CD4-positive, alpha-beta T cell treated with Interleukin-17A for 1 hour (primary cell): ENCODE measurements at regions not wholly inside any gene's neighbourhood (a gene's known extent, or its start where the extent isn't known, plus 50 kb on each side); places are given as distances from the start of the nearest gene placed in this dataset.
"Not testable (repeated sequence)": the region's sequence is repeated elsewhere in the genome, so short reads cannot be mapped to it uniquely, and the experiment has no call there.

ENCODE experiments used
- DNase-seq: peaks from one replicate; pipeline ENCODE4 v3.0.0-alpha.2; 2020

DNA sequence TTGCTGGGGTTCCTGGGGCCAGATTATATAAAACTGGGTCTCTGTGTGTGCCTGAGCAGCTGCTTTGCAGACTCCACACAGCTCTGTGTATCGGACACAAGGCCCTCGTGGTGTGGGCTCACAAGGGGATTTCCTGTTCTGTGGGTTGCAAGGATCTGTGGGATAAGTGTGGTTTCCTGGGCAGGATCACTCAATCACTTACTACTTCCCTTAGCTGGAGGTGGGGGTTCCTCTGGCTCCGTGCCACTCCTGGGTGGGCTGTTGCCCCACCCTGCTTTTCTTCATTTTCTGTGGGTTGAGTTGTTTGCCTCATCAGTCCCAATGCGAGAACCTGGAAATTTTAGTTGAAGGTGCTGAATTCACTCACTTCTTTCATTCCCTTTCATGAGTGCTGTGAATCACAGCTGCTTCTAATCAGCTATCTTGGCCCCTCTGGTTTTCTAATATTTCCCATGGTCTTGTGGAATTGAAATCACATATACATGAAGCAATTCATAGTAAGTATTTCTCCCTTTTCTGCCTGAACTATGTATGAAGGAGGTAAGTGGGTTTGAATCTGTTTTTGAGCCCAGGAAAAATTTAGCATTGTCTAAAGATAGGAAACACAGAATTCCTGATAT is 196.3 kb downstream of the DCDC2C start:
- no peak for DNase-seq

GRCh38 chr2:3902131-3902530 is 198.8 kb downstream of the DCDC2C start:
- no peak for DNase-seq

GRCh38 chr2:3904061-3904460 is 200.7 kb downstream of the DCDC2C start:
- DNase-seq, result no peak

- DNase-seq, result not testable (repeated sequence)
Measured at GRCh38 chr2:3908498-3908897, 205.1 kb downstream of the DCDC2C start.

- no peak for DNase-seq
Measured at GRCh38 chr2:3911882-3912455, 208.6 kb downstream of the DCDC2C start.

DNA sequence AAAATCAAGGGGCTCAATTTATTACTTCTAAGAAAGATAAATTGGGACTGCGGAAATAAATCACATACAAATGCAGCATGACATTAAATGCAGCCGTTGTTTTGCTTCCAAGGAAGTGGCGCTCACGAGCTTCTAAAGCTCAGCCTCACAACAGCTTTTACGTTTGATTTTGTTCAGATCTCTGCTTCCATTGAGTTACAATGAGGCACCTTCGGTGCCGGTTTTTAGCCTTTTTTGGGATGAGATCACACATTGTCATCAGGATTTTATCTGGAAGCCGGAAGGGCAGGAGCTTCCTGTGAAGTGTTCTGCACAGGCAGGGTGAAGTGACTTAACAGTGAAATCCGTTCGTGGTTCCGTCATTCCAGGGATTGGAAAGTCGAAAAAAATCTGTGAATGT is 209.8 kb downstream of the DCDC2C start:
- no peak for DNase-seq

DNA sequence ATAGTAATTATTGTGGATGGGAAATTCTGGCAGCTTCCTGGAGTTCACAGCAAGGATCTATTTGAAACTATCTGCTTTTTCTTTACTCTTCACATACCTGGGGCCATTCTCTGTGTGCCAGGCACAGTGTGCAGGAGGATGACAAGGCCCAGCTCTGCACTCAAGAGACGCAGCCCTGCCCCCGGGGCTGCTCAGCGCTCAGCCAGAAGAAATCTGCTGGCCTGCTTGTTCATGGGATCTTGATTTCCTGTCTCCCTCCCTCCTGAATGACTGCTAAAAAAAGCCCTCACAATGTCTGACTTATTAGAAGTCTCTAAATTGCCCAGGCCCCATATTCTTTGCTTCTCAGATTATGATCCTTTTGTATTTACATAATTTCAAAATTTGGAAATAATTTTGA is 210.9 kb downstream of the DCDC2C start:
- DNase-seq, result no peak

DNA sequence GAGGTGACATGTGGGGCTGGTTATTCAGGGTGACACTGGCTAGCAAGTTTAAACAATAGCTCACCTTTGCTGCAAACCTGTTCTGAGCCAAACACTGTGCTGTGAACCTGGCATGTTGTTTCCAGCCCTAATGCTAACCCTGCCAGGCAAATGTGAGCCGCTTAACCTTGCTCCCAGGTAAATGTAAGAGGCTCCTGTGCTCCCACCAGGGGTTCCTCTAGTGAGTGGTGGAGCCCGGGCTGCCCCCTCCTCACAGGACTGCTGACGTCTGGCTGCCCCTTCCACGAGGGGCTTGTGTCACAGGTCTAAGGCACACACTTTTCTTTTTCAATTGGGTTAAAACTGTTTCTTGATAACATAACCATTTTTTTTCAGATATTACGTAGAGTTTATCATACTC is 223.7 kb downstream of the DCDC2C start:
- DNase-seq, result no peak

DNA sequence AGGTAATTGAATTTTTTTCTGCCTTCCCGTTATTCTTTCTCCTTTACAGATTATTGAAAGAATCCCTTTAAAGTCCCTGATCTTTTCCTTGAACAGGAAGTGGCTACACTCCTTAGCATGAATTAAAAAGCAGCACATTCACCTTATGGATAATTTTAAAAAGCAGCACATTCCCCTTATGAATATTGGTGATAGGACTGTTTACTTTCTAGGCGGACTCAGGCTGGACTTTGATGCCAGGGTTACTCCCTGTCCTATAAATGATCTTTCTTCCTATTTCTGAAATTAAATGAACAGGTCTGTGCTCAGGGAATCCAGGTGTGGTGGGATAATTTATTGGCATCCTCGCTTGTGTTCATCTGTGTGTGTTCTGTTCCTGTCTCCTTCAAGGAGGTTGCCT is 226.0 kb downstream of the DCDC2C start:
- DNase-seq, result no peak

DNA sequence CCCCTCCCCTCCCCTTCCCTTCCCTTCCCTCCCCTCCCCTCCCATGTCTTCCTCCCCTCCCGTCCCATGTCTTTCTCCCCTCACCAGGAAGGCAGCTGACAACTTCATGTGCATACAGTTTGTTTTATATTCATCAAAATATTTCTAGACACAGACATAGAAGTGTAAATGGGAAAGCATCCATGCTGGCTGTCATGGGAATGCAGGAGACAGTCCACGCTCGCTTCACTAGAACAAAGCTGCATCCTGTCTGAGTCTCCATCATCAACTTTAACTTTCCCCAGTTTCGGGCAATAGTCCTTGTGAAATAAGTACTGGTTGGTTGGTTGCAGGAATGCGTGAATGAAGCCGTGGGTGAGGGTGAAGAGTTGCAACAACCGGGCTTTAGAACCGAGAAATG is 226.9 kb downstream of the DCDC2C start:
- no peak for DNase-seq

GRCh38 chr2:3940661-3941060 is 237.3 kb downstream of the DCDC2C start:
- DNase-seq, result no peak

GRCh38 chr2:3942841-3943240 is 239.5 kb downstream of the DCDC2C start:
- DNase-seq, result no peak

DNA sequence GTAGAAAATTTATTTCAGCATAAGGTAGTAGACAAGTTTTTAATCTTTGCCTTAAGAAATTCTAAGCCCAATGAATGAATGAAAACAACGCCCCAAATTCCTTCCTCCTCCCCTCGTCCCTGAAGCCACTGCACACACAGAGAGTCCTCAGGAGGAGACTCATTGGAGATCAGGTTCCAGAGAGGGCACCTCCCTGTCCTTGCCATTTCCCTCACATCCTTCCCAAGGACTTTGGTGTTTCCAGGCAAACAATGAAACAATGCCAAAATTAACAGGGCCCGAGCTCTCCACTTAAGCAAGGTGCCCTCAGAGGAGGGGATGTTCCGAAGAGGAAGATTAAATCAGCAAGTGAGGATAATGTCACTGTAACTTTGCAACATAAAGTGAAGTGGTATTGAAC is 240.7 kb downstream of the DCDC2C start:
- no peak for DNase-seq

DNA sequence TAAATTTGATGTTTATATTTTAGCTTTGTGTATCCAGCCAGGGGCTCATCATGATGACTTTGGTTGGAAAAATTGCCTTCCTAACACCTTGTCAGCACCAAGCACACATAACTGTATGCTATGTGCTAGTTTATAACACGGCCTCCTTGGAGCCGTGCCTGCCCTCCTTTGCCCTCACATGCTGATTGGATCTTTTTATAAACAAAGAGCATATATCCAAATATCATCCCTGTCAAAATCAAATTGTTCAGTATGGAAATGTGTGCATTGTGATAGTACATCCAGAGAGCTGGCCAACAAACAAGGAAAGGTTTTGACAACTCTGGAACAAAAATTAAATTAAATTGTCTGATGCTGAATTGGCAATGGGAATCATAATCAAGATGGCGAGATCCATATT is 241.5 kb downstream of the DCDC2C start:
- no peak for DNase-seq

DNA sequence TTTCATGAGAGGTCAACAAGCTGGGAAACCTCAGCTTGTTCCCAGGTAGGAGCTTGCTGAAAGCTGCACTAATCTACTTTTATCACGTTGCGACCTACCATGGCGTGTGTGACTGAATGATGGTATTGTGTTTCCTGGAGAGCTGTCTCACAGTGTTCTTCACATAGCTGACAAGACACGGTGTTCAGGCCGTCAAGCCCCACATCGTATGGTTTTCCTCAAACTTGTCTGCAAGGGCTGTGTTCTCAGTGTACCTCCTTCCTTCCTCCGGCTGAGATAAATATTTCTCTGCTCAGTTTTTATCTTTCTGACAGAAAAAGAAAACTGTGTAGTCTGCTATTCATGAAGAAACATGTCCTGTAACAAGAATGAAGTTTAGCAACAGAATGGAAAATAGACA is 244.8 kb downstream of the DCDC2C start:
- DNase-seq, result no peak

DNA sequence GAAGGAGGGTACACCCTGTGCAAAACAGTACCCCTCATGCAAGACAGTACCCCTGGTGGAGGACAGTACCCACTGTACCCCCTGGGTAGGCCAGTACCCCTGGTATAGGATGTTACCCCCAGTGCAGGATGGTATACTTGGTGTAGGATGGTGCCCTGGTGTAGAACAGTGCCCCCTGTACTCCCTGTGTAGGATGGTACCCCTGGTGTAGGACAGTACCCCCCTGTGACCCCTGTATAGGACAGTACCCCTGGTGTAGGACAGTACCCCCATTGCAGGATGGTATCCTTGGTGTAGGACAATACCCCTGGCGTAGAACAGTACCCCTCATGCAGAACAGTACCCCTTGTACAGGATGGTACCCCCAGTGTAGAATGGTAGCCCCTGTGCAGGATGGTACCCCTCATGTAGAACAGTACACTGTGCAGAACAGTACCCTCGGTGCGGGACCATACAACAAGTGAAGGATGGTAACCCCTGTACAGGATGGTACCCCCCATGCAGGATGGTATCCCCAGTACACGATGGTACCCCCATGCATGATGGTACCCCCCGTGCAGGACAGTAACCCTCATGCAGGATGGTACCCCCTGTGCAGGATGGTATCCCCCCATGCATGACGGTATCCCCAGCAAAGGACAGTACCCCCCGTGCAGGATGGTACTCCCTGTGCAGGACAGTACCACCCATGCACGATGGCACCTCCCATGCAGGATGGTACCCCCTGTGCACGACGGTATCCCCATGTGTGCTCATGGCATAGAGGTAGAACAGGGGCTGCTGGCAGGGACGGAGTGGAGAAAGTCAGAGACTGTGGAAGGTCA is 248.0 kb downstream of the DCDC2C start:
- no peak for DNase-seq

- DNase-seq, result no peak
Measured at GRCh38 chr2:3952866-3953516, 249.6 kb downstream of the DCDC2C start.

DNA sequence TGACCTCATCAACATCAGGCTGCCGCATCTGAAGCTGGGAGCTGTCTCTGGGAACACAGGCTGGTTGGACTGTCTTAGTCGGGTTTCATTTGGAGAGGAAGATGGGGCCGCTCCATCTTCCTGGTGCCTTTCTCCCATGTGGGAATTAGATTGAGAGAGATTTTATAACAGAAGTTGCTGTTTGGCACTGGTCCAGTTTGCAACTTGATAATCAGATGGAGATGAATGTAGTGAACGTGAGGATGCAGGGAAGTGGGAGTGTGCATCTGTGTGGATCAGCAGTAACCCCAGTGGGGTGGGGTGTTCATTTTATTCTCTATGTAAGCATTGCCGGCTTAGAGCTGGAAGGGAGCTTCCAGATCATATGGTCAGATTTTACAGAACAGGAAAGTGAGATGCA is 250.9 kb downstream of the DCDC2C start:
- no peak for DNase-seq

- DNase-seq, result no peak
Measured at GRCh38 chr2:3956406-3956805, 253.0 kb downstream of the DCDC2C start.

DNA sequence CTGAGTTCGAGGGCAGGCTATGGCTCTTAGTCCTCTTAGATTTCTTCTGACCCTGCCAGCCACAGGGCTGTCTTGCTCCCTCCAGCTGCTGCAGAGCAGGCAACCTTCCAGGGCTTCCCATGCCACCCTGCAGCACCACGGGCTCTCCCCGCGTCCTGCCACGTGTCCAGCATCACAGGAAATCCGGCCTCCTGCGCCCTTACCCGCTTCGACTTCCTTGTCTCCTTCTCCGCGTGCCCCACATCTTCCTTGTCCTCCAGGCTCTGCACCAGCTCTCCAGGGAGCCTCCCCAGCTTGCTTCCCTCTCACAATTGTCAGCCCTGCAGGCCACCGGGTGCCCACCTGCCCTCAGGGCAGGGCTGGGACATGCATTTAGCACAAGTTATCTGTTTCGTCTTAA is 253.5 kb downstream of the DCDC2C start:
- no peak for DNase-seq

DNA sequence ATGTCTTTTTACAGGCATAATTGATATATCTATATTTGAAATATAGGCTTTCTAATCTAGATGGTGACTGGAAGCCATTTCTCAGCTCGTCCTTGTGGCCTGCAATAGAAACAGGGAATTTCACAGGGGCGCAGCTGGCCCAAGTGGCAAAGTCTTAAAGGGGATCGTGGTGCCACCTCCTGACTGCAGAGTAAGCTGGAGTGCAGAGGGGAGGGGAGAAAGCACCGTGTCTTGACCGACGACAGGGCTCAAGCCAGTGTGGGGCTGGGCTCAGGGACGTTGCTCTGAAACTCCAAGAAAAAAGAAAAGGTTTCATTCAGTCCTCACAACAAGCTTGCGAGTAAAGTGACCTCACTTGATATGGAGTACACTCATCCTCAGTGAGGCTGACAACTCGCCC is 255.1 kb downstream of the DCDC2C start:
- no peak for DNase-seq

DNA sequence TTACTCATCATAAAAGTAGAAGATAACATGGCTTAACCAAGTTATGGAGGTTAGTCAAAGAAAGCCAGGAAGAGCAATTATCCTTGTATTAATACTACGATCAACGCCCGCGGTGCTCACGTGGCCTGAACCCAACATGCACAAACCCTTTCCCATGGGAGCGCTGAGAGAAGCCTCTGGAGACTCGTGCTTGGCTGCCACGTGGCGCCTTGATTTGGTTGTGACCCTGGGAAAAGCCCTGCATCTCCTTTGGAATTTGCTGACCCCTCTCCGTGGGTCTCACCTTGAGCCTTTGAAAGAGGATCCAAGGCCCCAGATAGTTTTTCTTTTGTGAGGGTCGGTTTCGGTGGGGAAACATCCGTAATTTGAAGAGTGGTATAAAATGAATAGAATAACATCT is 255.6 kb downstream of the DCDC2C start:
- no peak for DNase-seq

DNA sequence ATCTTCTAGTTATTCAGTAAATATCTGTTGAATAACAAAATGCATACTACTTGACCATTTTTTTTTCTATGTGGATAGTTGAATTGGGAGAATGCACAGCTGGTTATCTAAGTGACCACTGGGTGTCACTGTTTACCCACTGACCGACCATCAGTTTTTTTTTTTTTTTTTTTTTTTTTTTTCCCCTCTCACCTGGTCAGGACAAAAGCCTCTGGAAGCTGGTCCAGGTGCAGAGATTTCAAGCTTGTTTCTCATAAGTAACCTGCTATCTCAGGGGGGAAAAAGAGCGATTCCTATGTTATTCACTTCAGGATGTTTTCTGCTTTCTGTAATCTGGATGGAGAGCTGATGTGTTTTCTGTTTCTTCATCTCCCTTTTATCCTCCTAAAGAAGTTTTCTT is 256.0 kb downstream of the DCDC2C start:
- DNase-seq, result no peak

DNA sequence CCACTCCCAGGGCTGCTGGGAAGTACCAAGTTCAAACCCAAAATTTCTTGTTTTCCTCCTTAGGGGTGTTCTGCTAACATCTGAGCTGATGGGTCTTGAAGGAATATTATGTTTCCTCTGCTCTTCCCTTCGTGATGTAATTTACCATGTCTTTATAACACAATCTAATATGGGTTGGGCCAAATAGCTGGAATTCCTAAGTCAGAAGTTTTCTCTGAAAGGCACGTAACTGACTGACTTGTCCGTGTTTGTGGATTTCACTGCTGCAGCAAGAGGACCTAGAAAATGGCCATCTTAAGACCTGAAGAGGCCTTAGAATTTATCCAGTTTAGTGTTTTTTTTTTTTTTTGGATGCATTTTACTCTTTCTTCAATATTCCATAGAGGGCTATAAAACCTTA is 256.7 kb downstream of the DCDC2C start:
- DNase-seq, result no peak
